ENCODE measurements at regions not wholly inside any gene's neighbourhood (a gene's known extent, or its start where the extent isn't known, plus 50 kb on each side); places are given as distances from the start of the nearest gene placed in this dataset.

DNA sequence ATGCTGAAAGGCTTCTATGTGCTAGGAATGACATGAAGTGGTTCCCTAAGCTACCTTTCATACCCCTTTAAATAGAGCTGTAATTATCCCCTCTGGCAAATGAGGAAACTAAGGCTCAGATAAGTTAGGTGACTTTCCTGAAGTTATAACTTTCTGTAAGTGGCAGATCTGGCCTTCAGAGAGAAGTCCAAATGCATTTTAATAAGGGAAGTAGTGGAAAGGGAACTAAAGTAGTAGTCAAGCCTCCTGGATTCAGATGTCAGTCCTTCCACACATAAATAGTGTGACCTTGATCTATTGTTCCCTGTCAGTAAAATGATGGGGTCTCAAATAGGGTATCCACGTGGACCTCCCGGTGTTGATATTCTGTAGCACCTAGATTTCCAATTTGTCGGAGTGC, 277.7 kb downstream of the EDEM1 start:
- no peak for TF ChIP-seq PATZ1 (CRISPR knock-in tag; IDR thresholded peaks at IDR 0.05; ENCODE audit: borderline replicate concordance)
- TF ChIP-seq ARNTL (CRISPR knock-in tag; IDR thresholded peaks at IDR 0.05; ENCODE audit: borderline replicate concordance, low read depth) = no peak
- no peak for TF ChIP-seq POU6F1 (CRISPR knock-in tag; IDR thresholded peaks at IDR 0.05; ENCODE audit: borderline replicate concordance, low read depth)
- TF ChIP-seq TOX (CRISPR knock-in tag; IDR thresholded peaks at IDR 0.05; ENCODE audit: borderline replicate concordance) = no peak
- TF ChIP-seq ZFP30 (CRISPR knock-in tag; IDR thresholded peaks at IDR 0.05) = no peak
- TF ChIP-seq CSDC2 (CRISPR knock-in tag; IDR thresholded peaks at IDR 0.05) = no peak
- no peak for TF ChIP-seq OSR1 (CRISPR knock-in tag; IDR thresholded peaks at IDR 0.05)
- no peak for TF ChIP-seq RARB (CRISPR knock-in tag; IDR thresholded peaks at IDR 0.05)
- no peak for TF ChIP-seq GLIS3 (CRISPR knock-in tag; IDR thresholded peaks at IDR 0.05)
- no peak for TF ChIP-seq SNAI2 (CRISPR knock-in tag; IDR thresholded peaks at IDR 0.05)
- no peak for TF ChIP-seq ZNF565 (CRISPR knock-in tag; conservative IDR thresholded peaks at IDR 0.05; ENCODE audit: low read depth)
- no peak for TF ChIP-seq ZNF8 (CRISPR knock-in tag; IDR thresholded peaks at IDR 0.05)
